Ascending aorta (tissue), 2 donors: ENCODE measurements at regions not wholly inside any gene's neighbourhood (a gene's known extent, or its start where the extent isn't known, plus 50 kb on each side); places are given as distances from the start of the nearest gene placed in this dataset.

Experiments used
- DNase-seq, 2 donors: peaks; one replicate each; pipeline ENCODE4 v3.0.0-alpha.2; 2019; ENCODE audit warnings: low spot score in 2 of 2
- H3K27ac ChIP-seq, 2 donors: fragments of 200-600 bp; sonication (generic); one replicate each; pipeline ENCODE4 v1.5.1; 2016 to 2017; ENCODE audit warnings: mild to moderate bottlenecking in 1 of 2
- H3K27me3 ChIP-seq: fragments of 200-600 bp; sonication (generic); one replicate; pipeline ENCODE4 v1.5.1; 2017
- H3K36me3 ChIP-seq, 2 donors: fragments of 200-600 bp; sonication (generic); one replicate each; pipeline ENCODE4 v1.5.1; 2016
- H3K4me1 ChIP-seq, 2 donors: fragments of 200-600 bp; sonication (generic); one replicate each; pipeline ENCODE4 v1.5.1; 2016 to 2017; ENCODE audit warnings: mild to moderate bottlenecking in 1 of 2
- H3K4me3 ChIP-seq, 2 donors: fragments of 200-600 bp; sonication (generic); one replicate each; pipeline ENCODE4 v1.5.1; 2016 to 2017; ENCODE audit warnings: mild to moderate bottlenecking in 1 of 2
- H3K9me3 ChIP-seq, 2 donors: fragments of 200-600 bp; sonication (generic); one replicate each; pipeline ENCODE4 v1.5.1; 2016
- CTCF ChIP-seq, 3 experiments: fragments of 200-600 bp in 2 of 3; fragments of 450-650 bp in 1 of 3; sonication (generic) in 2 of 3; IDR thresholded peaks; one replicate each; pipeline ENCODE4 v1.5.1; 2016 to 2019; ENCODE audit warnings: antibody characterized with exemption in 3 of 3, mild to moderate bottlenecking in 1 of 3, moderate library complexity in 1 of 3
- intact Hi-C: fragments of 100-400 bp; cut with DNase I; formaldehyde crosslinking; loops from one replicate; pipeline ENCODE4 v1.15.1; 2023

- H3K36me3 ChIP-seq = no peaks in the 10 kb centered on the region
- no peak overlapping the region for H3K27ac ChIP-seq
- no peaks in the 10 kb centered on the region for H3K4me1 ChIP-seq
- intact Hi-C loops = no loop called here
- DNase-seq = no peak
- no peak overlapping the region for H3K4me3 ChIP-seq
- H3K9me3 ChIP-seq = peaks cover 0 to 10% of the 10 kb centered on the region in 2 donors
- H3K27me3 ChIP-seq = no peaks in the 10 kb centered on the region
- TF ChIP-seq CTCF (IDR thresholded peaks at IDR 0.05) = no peak
Observed at GRCh38 chr18:3391704-3392466, 58.1 kb upstream of the TGIF1 start.

- no peak for TF ChIP-seq CTCF (IDR thresholded peaks at IDR 0.05)
- Histone ChIP-seq H3K9me3 (peaks cover 0 to 10% of the 10 kb centered on the region in 2 donors), H3K36me3 (no peaks in the 10 kb centered on the region), H3K4me3 (no peak overlapping the region), H3K27ac (no peak overlapping the region), H3K4me1 (no peaks in the 10 kb centered on the region), H3K27me3 (no peaks in the 10 kb centered on the region)
- no peak for DNase-seq
- intact Hi-C loops = no loop called here
Observed at GRCh38 chr18:3392467-3392855, 57.5 kb upstream of the TGIF1 start.

- Histone ChIP-seq H3K9me3 (peaks cover 0 to 10% of the 10 kb centered on the region in 2 donors), H3K4me3 (no peak overlapping the region), H3K27ac (no peak overlapping the region), H3K4me1 (no peaks in the 10 kb centered on the region), H3K36me3 (no peaks in the 10 kb centered on the region), H3K27me3 (no peaks in the 10 kb centered on the region)
- no peak for DNase-seq
- no peak for TF ChIP-seq CTCF (IDR thresholded peaks at IDR 0.05)
- intact Hi-C loops = no loop called here
Observed at GRCh38 chr18:3394648-3395047, 55.3 kb upstream of the TGIF1 start.

- Histone ChIP-seq H3K9me3 (peaks cover 0 to 2% of the 10 kb centered on the region in 2 donors), H3K27me3 (no peaks in the 10 kb centered on the region), H3K4me1 (no peaks in the 10 kb centered on the region), H3K27ac (no peak overlapping the region), H3K4me3 (no peak overlapping the region), H3K36me3 (no peaks in the 10 kb centered on the region)
- intact Hi-C loops = no loop called here
- no peak for DNase-seq
- no peak for TF ChIP-seq CTCF (IDR thresholded peaks at IDR 0.05)
Observed at GRCh38 chr18:3395466-3395865, 54.5 kb upstream of the TGIF1 start.

- no peak for DNase-seq
- intact Hi-C loops = no loop called here
- no peak for TF ChIP-seq CTCF (IDR thresholded peaks at IDR 0.05)
- H3K27ac ChIP-seq = no peak overlapping the region
- H3K9me3 ChIP-seq = no peaks in the 10 kb centered on the region
- H3K4me3 ChIP-seq = no peak overlapping the region
- H3K27me3 ChIP-seq = no peaks in the 10 kb centered on the region
- H3K4me1 ChIP-seq = no peaks in the 10 kb centered on the region
- no peaks in the 10 kb centered on the region for H3K36me3 ChIP-seq
Observed at GRCh38 chr18:3397031-3397750, 52.8 kb upstream of the TGIF1 start.
